Endothelial cell of umbilical vein (primary cell): ENCODE measurements at regions not wholly inside any gene's neighbourhood (a gene's known extent, or its start where the extent isn't known, plus 50 kb on each side); places are given as distances from the start of the nearest gene placed in this dataset.

Experiments
- BruUV-seq: library from RNA; stranded (reverse); fragments of 400-500 nt; replicated peaks from 2 replicates; lab custom pipeline; 2021; lab: Mats Ljungman, UMichigan
- CTCF ChIA-PET: fragments of 300-600, 350-600 bp; sonication (Branson Sonifier 250); formaldehyde crosslinking; loops from one replicate; lab custom pipeline; 2021; ENCODE audit warnings: antibody characterized with exemption, inconsistent platforms; lab: Charles Lee
- POLR2A ChIA-PET: fragments of 300-600, 350-600 bp; sonication (Branson Sonifier 250); formaldehyde crosslinking; loops from one replicate; lab custom pipeline; 2021; ENCODE audit warnings: antibody characterized with exemption, inconsistent platforms; lab: Charles Lee
- DNase-seq: peaks from one replicate; pipeline ENCODE4 v3.0.0-alpha.2; 2011; ENCODE audit warnings: low read depth, low spot score
- FAIRE-seq: peaks from 2 replicates; lab custom pipeline; 2011; peaks lifted over from hg19 to GRCh38; lab: Jason Lieb, UNC
- H2AFZ ChIP-seq: 2 replicates; pipeline ENCODE4 v1.6.0; 2012; ENCODE audit warnings: low read depth, low read length, control low read depth, inconsistent platforms
- H3K27ac ChIP-seq: 2 replicates; pipeline ENCODE4 v1.5.1; 2011; ENCODE audit warnings: low read depth, mild to moderate bottlenecking, control low read depth, low read length, moderate library complexity; ENCODE audit not compliant: insufficient read depth
- H3K27me3 ChIP-seq, 2 experiments: 2 replicates each; pipeline versions ENCODE4 v1.6.0 to v1.6.1; 2011; ENCODE audit warnings: low read length in 2 of 2, mixed read lengths in 1 of 2; ENCODE audit not compliant: control insufficient read depth in 2 of 2, insufficient read depth in 2 of 2
- H3K36me3 ChIP-seq, 2 experiments: 2 replicates in 1 of 2; 3 replicates in 1 of 2; pipeline ENCODE4 v1.5.1; 2011; ENCODE audit warnings: low read length in 2 of 2, mild to moderate bottlenecking in 1 of 2, moderate library complexity in 1 of 2; ENCODE audit not compliant: control insufficient read depth in 2 of 2, insufficient read depth in 2 of 2; ENCODE audit errors: extremely low read depth in 1 of 2
- H3K4me1 ChIP-seq: 3 replicates; pipeline ENCODE4 v1.5.1; 2011; ENCODE audit warnings: mild to moderate bottlenecking, low read length; ENCODE audit not compliant: control insufficient read depth, insufficient read depth; ENCODE audit errors: extremely low read depth
- H3K4me2 ChIP-seq: 2 replicates; pipeline ENCODE4 v1.6.1; 2011; ENCODE audit warnings: low read length, control low read depth, mixed read lengths; ENCODE audit not compliant: insufficient read depth
- H3K4me3 ChIP-seq, 3 experiments: fragments of 200-600 bp in 1 of 3; sonication (generic), shearing (Covaris generic) in 1 of 3; replicated peaks in 1 of 3; 2 replicates each; pipeline ENCODE4 v1.5.1; 2011 to 2016; ENCODE audit warnings: control low read depth in 3 of 3, low read length in 3 of 3, mild to moderate bottlenecking in 2 of 3, inconsistent platforms in 1 of 3, low read depth in 1 of 3, moderate library complexity in 1 of 3; ENCODE audit not compliant: insufficient read depth in 1 of 3
- H3K79me2 ChIP-seq: 2 replicates; pipeline ENCODE4 v1.6.0; 2012; ENCODE audit warnings: low read length, inconsistent platforms; ENCODE audit not compliant: control insufficient read depth, insufficient read depth
- H3K9ac ChIP-seq: replicated peaks from 2 replicates; pipeline ENCODE3; 2011; ENCODE audit warnings: low read length, control low read depth; ENCODE audit not compliant: insufficient read depth; ENCODE audit errors: extremely low read depth
- H3K9me1 ChIP-seq: replicated peaks from 3 replicates; pipeline ENCODE4 v1.6.0; 2011; ENCODE audit warnings: mild to moderate bottlenecking, low read length; ENCODE audit not compliant: control insufficient read depth, insufficient read depth; ENCODE audit errors: extremely low read depth
- H3K9me3 ChIP-seq: replicated peaks from 2 replicates; pipeline ENCODE4 v1.5.1; 2012; ENCODE audit warnings: low read length, inconsistent platforms; ENCODE audit not compliant: control insufficient read depth, insufficient read depth
- H4K20me1 ChIP-seq: replicated peaks from 2 replicates; pipeline ENCODE3; 2011; ENCODE audit warnings: mild to moderate bottlenecking, low read length; ENCODE audit not compliant: control insufficient read depth, insufficient read depth; ENCODE audit errors: extremely low read depth
- EZH2 ChIP-seq: IDR thresholded peaks from 2 replicates; pipeline ENCODE4 v1.6.1; 2012; ENCODE audit warnings: borderline replicate concordance, low read depth, mild to moderate bottlenecking, moderate library complexity, low read length, inconsistent platforms; ENCODE audit not compliant: severe bottlenecking
- FOS ChIP-seq: IDR thresholded peaks from 2 replicates; pipeline ENCODE4 v1.6.1; 2011; ENCODE audit warnings: mild to moderate bottlenecking, low read length, moderate library complexity, borderline replicate concordance; ENCODE audit not compliant: insufficient read depth
- GATA2 ChIP-seq: IDR thresholded peaks from 2 replicates; pipeline ENCODE4 v1.7.0; 2011; ENCODE audit warnings: low read depth, mild to moderate bottlenecking, moderate library complexity, mixed read lengths, low read length; ENCODE audit not compliant: insufficient read length, insufficient read depth
- JUN ChIP-seq: IDR thresholded peaks from 2 replicates; pipeline ENCODE4 v1.6.1; 2011; ENCODE audit warnings: borderline replicate concordance, low read depth; ENCODE audit not compliant: insufficient read length, insufficient read depth
- MYC ChIP-seq: IDR thresholded peaks from one replicate; pipeline ENCODE4 v1.6.1; 2011; ENCODE audit warnings: mild to moderate bottlenecking, low read depth, low read length
- POLR2A ChIP-seq: IDR thresholded peaks from 2 replicates; pipeline ENCODE4 v1.6.1; 2012; ENCODE audit warnings: low read depth, mild to moderate bottlenecking, control low read depth, low read length
- POLR2AphosphoS5 ChIP-seq: IDR thresholded peaks from 2 replicates; pipeline ENCODE4 v1.6.1; 2012; ENCODE audit warnings: low read depth, mild to moderate bottlenecking, control low read depth, low read length, moderate library complexity; ENCODE audit not compliant: insufficient read depth
- dilution Hi-C: fragments of 300-500 bp; cut with MboI; formaldehyde crosslinking; loops from one replicate; pipeline ENCODE4 v1.15.0; 2019; ENCODE audit warnings: low sequenced_read_pairs; ENCODE audit not compliant: extremely low pct_ligation_motif_present
- intact Hi-C: fragments of 100-400 bp; cut with micrococcal nuclease; formaldehyde crosslinking; loops from one replicate; pipeline ENCODE4 v1.10.0; 2022
- TF ChIP-seq, protein P1 (sequence below): IDR thresholded peaks from 2 replicates; pipeline ENCODE4 v1.6.1; 2011; ENCODE audit not compliant: insufficient read depth, insufficient read length
- TF ChIP-seq, protein P2 (sequence below), 2 donors: IDR thresholded peaks; 1 replicate in 1 of 2; 2 replicates in 1 of 2; pipeline ENCODE4 v1.5.1; 2011; ENCODE audit warnings: low read length in 2 of 2, mild to moderate bottlenecking in 2 of 2, moderate library complexity in 2 of 2, control low read depth in 1 of 2, inconsistent platforms in 1 of 2, low read depth in 1 of 2; ENCODE audit not compliant: insufficient read depth in 1 of 2; ENCODE audit errors: extremely low read depth in 1 of 2

DNA sequence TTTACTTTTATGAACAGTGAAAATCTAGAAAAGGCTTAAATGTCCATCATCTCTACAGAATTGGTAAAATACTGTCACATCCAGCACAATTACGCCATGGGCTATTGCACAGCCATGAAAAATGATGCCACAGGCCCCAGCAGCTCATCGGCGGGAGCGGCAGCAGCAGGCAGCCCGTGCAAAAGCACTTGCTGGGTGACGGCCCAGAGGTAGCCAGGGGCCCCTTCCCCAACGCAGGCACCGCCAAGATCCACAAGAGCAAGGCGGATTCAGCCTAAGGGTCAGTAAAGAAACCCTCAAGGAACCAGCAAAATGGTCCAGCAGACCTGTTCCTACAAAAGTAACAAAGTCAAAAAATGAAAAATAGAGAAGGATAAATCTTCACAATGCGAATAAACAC lies 272.7 kb downstream of the AGTPBP1 start:
- H3K4me2 ChIP-seq = no peak overlapping the region
- no peaks in the 10 kb centered on the region for H3K36me3 ChIP-seq
- no peak overlapping the region for H3K9ac ChIP-seq
- H3K4me1 ChIP-seq = no peaks in the 10 kb centered on the region
- FAIRE-seq = no peak
- no peak for DNase-seq
- no peaks in the 10 kb centered on the region for H3K79me2 ChIP-seq
- no peaks in the 10 kb centered on the region for H3K9me3 ChIP-seq
- TF ChIP-seq, protein P1, sequence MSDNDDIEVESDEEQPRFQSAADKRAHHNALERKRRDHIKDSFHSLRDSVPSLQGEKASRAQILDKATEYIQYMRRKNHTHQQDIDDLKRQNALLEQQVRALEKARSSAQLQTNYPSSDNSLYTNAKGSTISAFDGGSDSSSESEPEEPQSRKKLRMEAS = no peak
- TF ChIP-seq POLR2AphosphoS5 = no peak
- TF ChIP-seq EZH2 = no peak
- TF ChIP-seq, protein P2, sequence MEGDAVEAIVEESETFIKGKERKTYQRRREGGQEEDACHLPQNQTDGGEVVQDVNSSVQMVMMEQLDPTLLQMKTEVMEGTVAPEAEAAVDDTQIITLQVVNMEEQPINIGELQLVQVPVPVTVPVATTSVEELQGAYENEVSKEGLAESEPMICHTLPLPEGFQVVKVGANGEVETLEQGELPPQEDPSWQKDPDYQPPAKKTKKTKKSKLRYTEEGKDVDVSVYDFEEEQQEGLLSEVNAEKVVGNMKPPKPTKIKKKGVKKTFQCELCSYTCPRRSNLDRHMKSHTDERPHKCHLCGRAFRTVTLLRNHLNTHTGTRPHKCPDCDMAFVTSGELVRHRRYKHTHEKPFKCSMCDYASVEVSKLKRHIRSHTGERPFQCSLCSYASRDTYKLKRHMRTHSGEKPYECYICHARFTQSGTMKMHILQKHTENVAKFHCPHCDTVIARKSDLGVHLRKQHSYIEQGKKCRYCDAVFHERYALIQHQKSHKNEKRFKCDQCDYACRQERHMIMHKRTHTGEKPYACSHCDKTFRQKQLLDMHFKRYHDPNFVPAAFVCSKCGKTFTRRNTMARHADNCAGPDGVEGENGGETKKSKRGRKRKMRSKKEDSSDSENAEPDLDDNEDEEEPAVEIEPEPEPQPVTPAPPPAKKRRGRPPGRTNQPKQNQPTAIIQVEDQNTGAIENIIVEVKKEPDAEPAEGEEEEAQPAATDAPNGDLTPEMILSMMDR (IDR thresholded peaks at IDR 0.05; ENCODE audit: extremely low read depth in 1 of 2, insufficient read depth in 1 of 2, low read depth in 1 of 2, low read length in 2 of 2) = no peak
- no peak for TF ChIP-seq GATA2
- POLR2A ChIA-PET = no interaction called here
- H2AFZ ChIP-seq = no peak overlapping the region
- H3K27ac ChIP-seq = no peak overlapping the region
- CTCF ChIA-PET = no interaction called here
- no peak overlapping the region for H3K4me3 ChIP-seq
- no peaks in the 10 kb centered on the region for H3K27me3 ChIP-seq
- H4K20me1 ChIP-seq = no peaks in the 10 kb centered on the region
- dilution Hi-C loops (no loop called here), intact Hi-C loops (no loop called here)
- BruUV-seq = no TSS peak
- no peaks in the 10 kb centered on the region for H3K9me1 ChIP-seq

DNA sequence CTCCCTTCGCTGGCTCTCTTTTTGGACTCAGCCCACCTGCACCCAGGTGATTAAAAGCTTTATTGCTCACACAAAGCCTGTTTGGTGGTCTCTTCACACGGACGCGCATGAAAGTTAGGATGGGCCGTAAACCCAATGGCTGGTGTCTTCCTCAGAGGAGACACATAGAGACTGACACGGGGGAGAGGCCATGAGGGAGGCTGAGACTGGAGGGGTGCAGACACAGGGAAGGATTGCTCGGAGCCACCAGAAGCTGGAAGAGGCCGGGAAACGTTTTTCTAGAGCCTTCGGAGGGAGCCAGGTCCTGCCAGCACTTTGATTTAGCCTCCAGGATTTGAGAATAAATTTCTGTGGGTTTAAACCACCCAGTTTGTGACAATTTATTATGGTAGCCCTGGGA lies 274.9 kb downstream of the AGTPBP1 start:
- no TSS peak for BruUV-seq
- Histone ChIP-seq H3K4me1 (no peaks in the 10 kb centered on the region), H3K4me2 (no peak overlapping the region), H3K27ac (no peak overlapping the region), H3K9me1 (no peaks in the 10 kb centered on the region), H3K9ac (no peak overlapping the region), H3K27me3 (no peaks in the 10 kb centered on the region), H3K79me2 (no peaks in the 10 kb centered on the region), H4K20me1 (no peaks in the 10 kb centered on the region), H3K4me3 (no peak overlapping the region), H3K36me3 (no peaks in the 10 kb centered on the region), H2AFZ (no peak overlapping the region), H3K9me3 (no peaks in the 10 kb centered on the region)
- ChIA-PET POLR2A (no interaction called here), CTCF (interaction anchor here (0.8 kb wide), 1 partner anchor 10 kb away, joined by 4 read pairs; no protein-coding TSS in a partner anchor)
- dilution Hi-C loops = no loop called here
- FAIRE-seq (no peak), DNase-seq (no peak)
- intact Hi-C loops = no loop called here
- no peak for TF ChIP-seq EZH2
- no peak for TF ChIP-seq FOS
- TF ChIP-seq POLR2AphosphoS5 = no peak
- no peak for TF ChIP-seq JUN
- TF ChIP-seq POLR2A = no peak
- TF ChIP-seq MYC = no peak
- TF ChIP-seq, protein P1 = no peak
- TF ChIP-seq GATA2 = no peak
